Forelimb muscle (tissue), 1 donor: ENCODE measurements at regions not wholly inside any gene's neighbourhood (a gene's known extent, or its start where the extent isn't known, plus 50 kb on each side); places are given as distances from the start of the nearest gene placed in this dataset.

Experiments used
- DNase-seq: peaks from one replicate; pipeline ENCODE4 v3.0.0-alpha.2; 2013; ENCODE audit warnings: low read depth

- peak; percentile 34 for DNase-seq
These were observed 67.3 kb upstream of the AKT3 start for GRCh38 chr1:243917177-243917862.

- DNase-seq, result no peak
These were observed 66.1 kb upstream of the AKT3 start for GRCh38 chr1:243916160-243916559.

GRCh38 chr1:243912347-243912746, 62.3 kb upstream of the AKT3 start:
- DNase-seq, result no peak

GRCh38 chr1:243910607-243911006, 60.6 kb upstream of the AKT3 start:
- DNase-seq, result no peak

- DNase-seq, result no peak
These were observed 53.9 kb upstream of the AKT3 start for GRCh38 chr1:243903895-243904294.

GRCh38 chr1:243903041-243903440, 53.0 kb upstream of the AKT3 start:
- no peak for DNase-seq

GRCh38 chr1:243902100-243902499, 52.1 kb upstream of the AKT3 start:
- no peak for DNase-seq
